Psoas muscle (tissue), 7 donors: ENCODE measurements at regions not wholly inside any gene's neighbourhood (a gene's known extent, or its start where the extent isn't known, plus 50 kb on each side); places are given as distances from the start of the nearest gene placed in this dataset.
"Not testable (repeated sequence)": the region's sequence is repeated elsewhere in the genome, so short reads cannot be mapped to it uniquely, and the experiment has no call there.

Experiments
- ATAC-seq, 4 donors: fragments of 200-7000 bp; cut with Tn5 transposase; one replicate each; pipeline ENCODE4 v1.9.1; 2020; ENCODE audit warnings: moderate library complexity in 3 of 4, mild to moderate bottlenecking in 2 of 4
- DNase-seq, 2 donors: peaks; one replicate each; pipeline ENCODE4 v3.0.0-alpha.2; 2020
- H3K27ac ChIP-seq: fragments of 200-600 bp; one replicate; pipeline ENCODE4 v1.8.0; 2022
- H3K27me3 ChIP-seq, 3 donors: fragments of 200-600 bp in 1 of 3; one replicate each; pipeline versions ENCODE4 v1.6.1 to v1.8.0; 2013 to 2022; ENCODE audit warnings: low read length in 2 of 3, mild to moderate bottlenecking in 2 of 3, moderate library complexity in 1 of 3; ENCODE audit not compliant: insufficient read depth in 3 of 3
- H3K36me3 ChIP-seq, 2 donors: fragments of 200-600 bp in 1 of 2; one replicate each; pipeline versions ENCODE4 v1.6.1 to v1.8.0; 2013 to 2022; ENCODE audit warnings: low read depth in 1 of 2, mild to moderate bottlenecking in 1 of 2, moderate library complexity in 1 of 2; ENCODE audit not compliant: insufficient read depth in 1 of 2
- H3K4me1 ChIP-seq: fragments of 200-600 bp; one replicate; pipeline ENCODE4 v1.8.0; 2022
- H3K4me3 ChIP-seq: fragments of 200-600 bp; one replicate; pipeline ENCODE4 v1.8.0; 2022; ENCODE audit warnings: mild to moderate bottlenecking
- H3K9me3 ChIP-seq: fragments of 200-600 bp; one replicate; pipeline ENCODE4 v1.8.0; 2022
- WGBS, 3 donors: extraction: QIAGEN DNeasy Blood & Tissue Kit; methylation state at CpG; one replicate each; pipeline versions ENCODE4 v1.1.6 to v1.1.7; 2013; 5-methylcytosine and 5-hydroxymethylcytosine counted together
- intact Hi-C, 2 donors: fragments of 100-400 bp; cut with DNase I; formaldehyde crosslinking; loops; one replicate each; pipeline versions ENCODE4 v1.11.0 to v1.14.2; 2022
- TF ChIP-seq, protein P1 (sequence below): fragments of 200-600 bp; IDR thresholded peaks from one replicate; pipeline ENCODE4 v1.8.0; 2022; ENCODE audit warnings: antibody characterized with exemption
- donor health status: healthy with polysubstance abuse.
- donor health status: DM: no; HTN: no; CAD: no; lungs with moderate emphysema.
- donor health status: Bipolar disorder and iron deficiency.
- donor health status: healthy.
- donor health status: DM: yes; HTN: yes; CAD: no.
- donor health status: DM: no; HTN: no; CAD: no.
- donor health status: DM: yes; HTN: yes; CAD: no.

GRCh38 chr2:150060341-150060740 lies 427.1 kb downstream of the RND3 start:
- 20 to 25% (median 24%) methylated on average over 1 of the region's 1 CpG for WGBS, 3 donors
- Histone ChIP-seq H3K4me3 (no peak overlapping the region), H3K27me3 (no peaks in the 10 kb centered on the region), H3K9me3 (no peaks in the 10 kb centered on the region), H3K27ac (no peak overlapping the region), H3K4me1 (peaks cover 3% of the 10 kb centered on the region), H3K36me3 (no peaks in the 10 kb centered on the region)
- no peak for DNase-seq
- intact Hi-C loops: no loop called here
- TF ChIP-seq, protein P1, sequence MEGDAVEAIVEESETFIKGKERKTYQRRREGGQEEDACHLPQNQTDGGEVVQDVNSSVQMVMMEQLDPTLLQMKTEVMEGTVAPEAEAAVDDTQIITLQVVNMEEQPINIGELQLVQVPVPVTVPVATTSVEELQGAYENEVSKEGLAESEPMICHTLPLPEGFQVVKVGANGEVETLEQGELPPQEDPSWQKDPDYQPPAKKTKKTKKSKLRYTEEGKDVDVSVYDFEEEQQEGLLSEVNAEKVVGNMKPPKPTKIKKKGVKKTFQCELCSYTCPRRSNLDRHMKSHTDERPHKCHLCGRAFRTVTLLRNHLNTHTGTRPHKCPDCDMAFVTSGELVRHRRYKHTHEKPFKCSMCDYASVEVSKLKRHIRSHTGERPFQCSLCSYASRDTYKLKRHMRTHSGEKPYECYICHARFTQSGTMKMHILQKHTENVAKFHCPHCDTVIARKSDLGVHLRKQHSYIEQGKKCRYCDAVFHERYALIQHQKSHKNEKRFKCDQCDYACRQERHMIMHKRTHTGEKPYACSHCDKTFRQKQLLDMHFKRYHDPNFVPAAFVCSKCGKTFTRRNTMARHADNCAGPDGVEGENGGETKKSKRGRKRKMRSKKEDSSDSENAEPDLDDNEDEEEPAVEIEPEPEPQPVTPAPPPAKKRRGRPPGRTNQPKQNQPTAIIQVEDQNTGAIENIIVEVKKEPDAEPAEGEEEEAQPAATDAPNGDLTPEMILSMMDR: no peak
- no peak for ATAC-seq

DNA sequence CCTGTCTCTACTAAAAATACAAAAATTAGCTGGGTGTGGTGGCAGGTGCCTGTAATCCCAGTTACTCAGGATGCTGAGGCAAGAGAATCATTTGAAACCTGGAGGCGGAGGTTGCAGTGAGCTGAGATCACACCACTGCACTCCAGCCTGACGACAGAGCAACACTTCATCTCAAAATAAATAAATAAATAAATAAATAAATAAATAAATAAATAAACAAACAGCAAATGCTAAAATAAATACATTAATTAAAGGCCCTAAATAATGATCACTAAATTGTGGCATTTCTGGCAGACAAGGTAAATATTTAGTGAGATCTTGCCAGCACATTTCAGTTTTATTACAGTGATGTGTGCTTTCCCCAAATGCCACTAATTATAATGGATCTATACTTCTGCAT lies 427.8 kb downstream of the RND3 start:
- H3K4me3 ChIP-seq, H3K9me3 ChIP-seq, H3K27me3 ChIP-seq, DNase-seq, intact Hi-C loops, H3K4me1 ChIP-seq, ATAC-seq, H3K36me3 ChIP-seq, H3K27ac ChIP-seq: not testable (repeated sequence)
- WGBS, 3 donors: 92 to 98% (median 97%) methylated on average over 2 of the region's 2 CpGs

DNA sequence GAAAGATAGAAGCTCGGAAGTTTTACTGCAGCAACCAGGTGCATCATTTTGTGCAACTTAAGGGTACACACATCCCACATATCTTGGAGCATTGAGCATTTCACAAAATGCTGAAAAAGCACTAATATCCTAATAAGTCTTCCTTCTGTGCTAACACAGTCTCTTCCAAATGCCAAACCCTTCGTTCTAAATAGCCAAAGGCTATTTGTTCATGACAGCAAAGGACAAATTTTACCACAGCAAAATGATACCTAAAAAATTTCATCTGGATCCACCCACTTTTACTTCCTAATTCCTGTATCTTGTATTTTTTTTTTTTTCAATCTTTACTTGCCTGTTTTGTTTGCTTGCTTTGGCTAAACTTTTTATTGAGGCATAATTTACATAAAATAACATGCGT lies 435.0 kb downstream of the RND3 start:
- H3K27ac ChIP-seq: no peak overlapping the region
- WGBS, 3 donors: 77 to 94% (median 80%) methylated on average over 3 of the region's 3 CpGs
- H3K36me3 ChIP-seq: no peaks in the 10 kb centered on the region
- H3K27me3 ChIP-seq: no peaks in the 10 kb centered on the region
- intact Hi-C loops: no loop called here
- TF ChIP-seq, protein P1: no peak
- no peaks in the 10 kb centered on the region for H3K9me3 ChIP-seq
- no peak overlapping the region for H3K4me3 ChIP-seq
- DNase-seq (no peak), ATAC-seq (no peak)
- H3K4me1 ChIP-seq: no peaks in the 10 kb centered on the region

DNA sequence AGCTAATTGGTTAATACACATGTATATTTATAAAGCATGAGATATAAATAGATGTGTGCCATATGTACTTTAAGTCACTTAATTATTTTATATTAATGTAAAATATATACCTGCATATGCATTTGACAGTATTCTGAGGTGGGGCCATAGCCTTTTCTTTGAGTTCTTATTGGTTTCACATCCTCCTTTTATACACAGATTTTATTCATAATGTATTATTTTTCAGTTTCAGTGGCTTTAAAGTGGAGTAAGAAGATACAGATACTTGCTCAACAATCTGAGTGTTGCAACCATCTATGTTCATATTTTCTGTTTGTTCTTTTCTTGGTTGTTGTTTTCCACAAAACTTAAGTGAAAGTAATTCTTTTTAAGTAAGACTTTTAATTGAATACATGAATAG lies 436.5 kb downstream of the RND3 start:
- TF ChIP-seq, protein P1: no peak
- H3K4me1 ChIP-seq: no peaks in the 10 kb centered on the region
- no peak overlapping the region for H3K4me3 ChIP-seq
- H3K9me3 ChIP-seq: no peaks in the 10 kb centered on the region
- H3K36me3 ChIP-seq: no peaks in the 10 kb centered on the region
- H3K27ac ChIP-seq: no peak overlapping the region
- H3K27me3 ChIP-seq: no peaks in the 10 kb centered on the region
- DNase-seq: no peak
- intact Hi-C loops: no loop called here
- ATAC-seq: no peak

GRCh38 chr2:150050036-150050435 lies 437.4 kb downstream of the RND3 start:
- TF ChIP-seq, protein P1: no peak
- H3K4me3 ChIP-seq: no peak overlapping the region
- no peaks in the 10 kb centered on the region for H3K36me3 ChIP-seq
- no peak overlapping the region for H3K27ac ChIP-seq
- 69 to 79% (median 75%) methylated on average over 5 of the region's 5 CpGs for WGBS, 3 donors
- no peak for ATAC-seq
- intact Hi-C loops: no loop called here
- DNase-seq: no peak
- H3K27me3 ChIP-seq: no peaks in the 10 kb centered on the region
- H3K4me1 ChIP-seq: no peaks in the 10 kb centered on the region
- no peaks in the 10 kb centered on the region for H3K9me3 ChIP-seq
